Peyer's patch (tissue), 4 donors: ENCODE measurements at regions not wholly inside any gene's neighbourhood (a gene's known extent, or its start where the extent isn't known, plus 50 kb on each side); places are given as distances from the start of the nearest gene placed in this dataset.

Source experiments
- POLR2A ChIP-seq, 2 donors: fragments of 450-650 bp; IDR thresholded peaks; one replicate each; pipeline ENCODE4 v1.5.1; 2017; ENCODE audit warnings: antibody characterized with exemption in 2 of 2, mild to moderate bottlenecking in 2 of 2, moderate library complexity in 2 of 2
- TF ChIP-seq, protein P1 (sequence below), 6 experiments: fragments of 450-650 bp in 4 of 6; fragments of 200-600 bp in 2 of 6; sonication (generic) in 1 of 6; IDR thresholded peaks; one replicate each; pipeline ENCODE4 v1.5.1; 2017 to 2019; ENCODE audit warnings: antibody characterized with exemption in 6 of 6, mild to moderate bottlenecking in 3 of 6, moderate library complexity in 1 of 6

GRCh38 chr10:57288754-57289153, 927.7 kb upstream of the ZWINT start:
- TF ChIP-seq, protein P1, sequence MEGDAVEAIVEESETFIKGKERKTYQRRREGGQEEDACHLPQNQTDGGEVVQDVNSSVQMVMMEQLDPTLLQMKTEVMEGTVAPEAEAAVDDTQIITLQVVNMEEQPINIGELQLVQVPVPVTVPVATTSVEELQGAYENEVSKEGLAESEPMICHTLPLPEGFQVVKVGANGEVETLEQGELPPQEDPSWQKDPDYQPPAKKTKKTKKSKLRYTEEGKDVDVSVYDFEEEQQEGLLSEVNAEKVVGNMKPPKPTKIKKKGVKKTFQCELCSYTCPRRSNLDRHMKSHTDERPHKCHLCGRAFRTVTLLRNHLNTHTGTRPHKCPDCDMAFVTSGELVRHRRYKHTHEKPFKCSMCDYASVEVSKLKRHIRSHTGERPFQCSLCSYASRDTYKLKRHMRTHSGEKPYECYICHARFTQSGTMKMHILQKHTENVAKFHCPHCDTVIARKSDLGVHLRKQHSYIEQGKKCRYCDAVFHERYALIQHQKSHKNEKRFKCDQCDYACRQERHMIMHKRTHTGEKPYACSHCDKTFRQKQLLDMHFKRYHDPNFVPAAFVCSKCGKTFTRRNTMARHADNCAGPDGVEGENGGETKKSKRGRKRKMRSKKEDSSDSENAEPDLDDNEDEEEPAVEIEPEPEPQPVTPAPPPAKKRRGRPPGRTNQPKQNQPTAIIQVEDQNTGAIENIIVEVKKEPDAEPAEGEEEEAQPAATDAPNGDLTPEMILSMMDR (IDR thresholded peaks at IDR 0.05) = no peak
- no peak for TF ChIP-seq POLR2A (IDR thresholded peaks at IDR 0.05)
